Mucosa of rectum (tissue), 2 donors: ENCODE measurements at regions not wholly inside any gene's neighbourhood (a gene's known extent, or its start where the extent isn't known, plus 50 kb on each side); places are given as distances from the start of the nearest gene placed in this dataset.
"Not testable (repeated sequence)": the region's sequence is repeated elsewhere in the genome, so short reads cannot be mapped to it uniquely, and the experiment has no call there.

ENCODE experiments used
- H3K27ac ChIP-seq, 2 donors: one replicate each; pipeline ENCODE4 v1.7.0; 2013; ENCODE audit warnings: inconsistent platforms in 2 of 2, low read depth in 2 of 2, low read length in 2 of 2
- H3K27me3 ChIP-seq, 2 donors: one replicate each; pipeline ENCODE4 v1.7.0; 2013; ENCODE audit warnings: low read length in 2 of 2; ENCODE audit not compliant: control insufficient read depth in 2 of 2, insufficient read depth in 2 of 2
- H3K36me3 ChIP-seq, 2 donors: one replicate each; pipeline ENCODE4 v1.7.0; 2013; ENCODE audit warnings: low read length in 2 of 2; ENCODE audit not compliant: control insufficient read depth in 2 of 2, insufficient read depth in 2 of 2
- H3K4me1 ChIP-seq, 2 donors: one replicate each; pipeline ENCODE4 v1.7.0; 2013; ENCODE audit warnings: low read length in 2 of 2, mild to moderate bottlenecking in 1 of 2; ENCODE audit not compliant: control insufficient read depth in 2 of 2, insufficient read depth in 2 of 2
- H3K4me3 ChIP-seq, 2 donors: one replicate each; pipeline ENCODE4 v1.7.0; 2013; ENCODE audit warnings: low read length in 2 of 2
- H3K9ac ChIP-seq, 2 donors: one replicate each; pipeline ENCODE4 v1.7.0; 2013; ENCODE audit warnings: low read length in 2 of 2, low read depth in 1 of 2, mild to moderate bottlenecking in 1 of 2
- H3K9me3 ChIP-seq, 2 donors: one replicate each; pipeline ENCODE4 v1.7.0; 2013; ENCODE audit warnings: low read length in 2 of 2; ENCODE audit not compliant: control insufficient read depth in 2 of 2
- donor health status: healthy.
- donor health status: Normal muscosa, but diverticular disease.

DNA sequence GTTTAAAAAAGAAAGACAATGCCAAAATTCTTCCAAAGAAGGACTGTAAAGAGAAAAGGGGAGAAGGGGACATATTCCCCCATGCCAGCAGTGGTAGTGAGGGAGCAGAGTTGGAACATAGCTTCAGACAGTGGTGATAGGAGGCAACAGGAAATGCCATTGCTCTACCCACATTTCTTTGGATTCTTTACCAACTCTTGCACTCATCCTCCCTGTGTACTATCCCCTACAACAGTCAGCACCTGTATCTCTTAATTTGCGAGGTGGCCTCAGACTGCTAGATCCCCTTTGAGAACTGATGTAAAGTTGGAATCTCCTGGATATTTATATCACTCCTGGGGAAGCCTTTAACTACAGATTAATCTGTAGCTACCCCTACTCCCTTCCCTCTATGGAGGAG is 320.6 kb upstream of the PTGER4 start:
- Histone ChIP-seq H3K4me3 (no peak overlapping the region), H3K27ac (no peak overlapping the region)

DNA sequence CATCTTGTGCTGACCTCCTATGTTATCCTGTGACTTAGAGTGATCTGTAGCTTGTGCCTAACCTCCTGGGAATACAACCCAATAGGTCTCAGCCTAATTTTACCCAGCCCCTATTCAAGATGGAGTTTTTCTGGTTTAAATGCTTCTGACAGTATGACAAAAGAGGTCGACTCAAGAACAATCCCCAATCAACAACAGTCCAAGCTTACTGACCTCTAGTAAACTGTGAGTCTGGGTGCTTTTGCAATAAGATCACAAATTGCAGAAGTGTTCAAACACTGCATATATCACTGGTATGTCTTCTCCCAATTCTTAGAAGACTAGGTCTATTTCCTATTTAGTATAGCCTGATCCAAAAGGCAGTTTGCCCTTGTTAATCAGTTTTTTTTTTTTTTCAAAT is 323.5 kb upstream of the PTGER4 start:
- Histone ChIP-seq H3K27me3 (no peaks in the 10 kb centered on the region), H3K9ac (no peak overlapping the region), H3K4me1 (peaks cover 0 to 2% of the 10 kb centered on the region in 2 donors), H3K9me3 (no peaks in the 10 kb centered on the region), H3K27ac (no peak overlapping the region), H3K36me3 (no peaks in the 10 kb centered on the region), H3K4me3 (no peak overlapping the region)

More for the DNA sequence above, 320.6 kb upstream of the PTGER4 start:
- H3K9me3 ChIP-seq: no peaks in the 10 kb centered on the region
- H3K4me1 ChIP-seq: peaks cover 0 to 2% of the 10 kb centered on the region in 2 donors
- H3K27me3 ChIP-seq: no peaks in the 10 kb centered on the region
- H3K36me3 ChIP-seq: no peaks in the 10 kb centered on the region
- no peak overlapping the region for H3K9ac ChIP-seq

DNA sequence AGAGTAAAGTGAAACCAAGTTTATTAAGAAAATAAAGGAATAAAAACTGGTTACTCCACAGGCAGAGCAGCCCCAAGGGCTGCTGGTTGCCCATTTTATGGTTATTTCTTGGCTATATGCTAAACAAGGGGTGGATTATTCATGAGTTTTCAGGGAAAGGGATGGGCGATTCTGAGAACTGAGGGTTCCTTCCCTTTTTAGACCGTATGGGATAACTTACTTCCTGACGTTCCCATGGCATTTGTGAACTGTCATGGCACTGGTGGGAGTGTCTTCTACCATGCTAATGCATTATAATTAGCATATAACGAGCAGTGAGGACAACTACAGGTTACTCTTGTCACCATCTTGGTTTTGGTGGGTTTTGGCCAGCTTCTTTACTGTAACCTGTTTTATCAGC is 323.9 kb upstream of the PTGER4 start:
- Histone ChIP-seq H3K9me3 (no peaks in the 10 kb centered on the region), H3K4me3 (no peak overlapping the region), H3K4me1 (peaks cover 0 to 2% of the 10 kb centered on the region in 2 donors), H3K27me3 (no peaks in the 10 kb centered on the region), H3K27ac (no peak overlapping the region), H3K9ac (no peak overlapping the region), H3K36me3 (no peaks in the 10 kb centered on the region)

DNA sequence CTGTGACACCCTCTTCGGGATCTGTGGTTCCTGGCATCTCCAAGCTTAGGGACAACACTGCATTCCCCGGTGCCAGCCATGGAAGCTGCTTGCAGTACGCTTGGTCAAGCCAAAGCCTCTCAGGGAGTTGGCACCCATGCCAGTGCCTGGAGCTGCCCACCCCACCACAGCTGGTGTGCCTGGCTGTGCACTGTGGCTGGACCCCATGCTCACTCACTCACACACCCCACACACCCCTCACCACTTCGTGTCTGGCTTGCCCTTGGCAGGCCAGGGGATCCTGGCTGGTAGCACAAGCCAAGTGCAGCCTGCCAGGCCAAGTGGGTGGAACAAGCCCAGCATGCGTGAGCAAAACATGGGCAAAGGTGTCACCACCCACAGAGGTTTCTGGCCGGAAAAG is 324.5 kb upstream of the PTGER4 start:
- Histone ChIP-seq H3K4me1 (peaks cover 0 to under 1% of the 10 kb centered on the region in 2 donors), H3K27ac (no peak overlapping the region)

DNA sequence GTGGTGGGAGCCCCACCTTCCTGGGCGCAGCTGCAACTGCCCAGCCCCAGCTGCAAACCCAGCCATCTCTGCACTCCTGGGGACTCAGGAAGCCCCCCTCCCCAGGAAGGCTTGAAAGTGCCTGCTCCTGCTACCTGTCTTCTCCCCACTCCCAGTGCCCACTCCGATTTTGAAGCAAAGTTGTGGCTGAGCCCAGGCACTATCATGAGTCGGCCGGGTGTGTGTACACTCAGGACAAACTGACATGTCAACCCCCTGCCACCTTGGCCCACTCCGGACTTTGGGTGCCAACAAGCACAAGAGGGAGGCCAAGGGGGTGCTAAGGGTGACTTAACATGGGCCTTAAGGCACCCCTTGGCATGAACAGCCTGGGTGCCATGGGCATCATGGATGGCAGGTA is 325.5 kb upstream of the PTGER4 start:
- no peaks in the 10 kb centered on the region for H3K9me3 ChIP-seq
- no peak overlapping the region for H3K27ac ChIP-seq
- no peak overlapping the region for H3K4me3 ChIP-seq
- no peaks in the 10 kb centered on the region for H3K27me3 ChIP-seq
- H3K36me3 ChIP-seq: no peaks in the 10 kb centered on the region
- H3K4me1 ChIP-seq: no peaks in the 10 kb centered on the region
- no peak overlapping the region for H3K9ac ChIP-seq

More for the DNA sequence above, 324.5 kb upstream of the PTGER4 start:
- H3K9me3 ChIP-seq: no peaks in the 10 kb centered on the region
- no peak overlapping the region for H3K4me3 ChIP-seq
- H3K36me3 ChIP-seq: no peaks in the 10 kb centered on the region
- no peaks in the 10 kb centered on the region for H3K27me3 ChIP-seq
- H3K9ac ChIP-seq: no peak overlapping the region

DNA sequence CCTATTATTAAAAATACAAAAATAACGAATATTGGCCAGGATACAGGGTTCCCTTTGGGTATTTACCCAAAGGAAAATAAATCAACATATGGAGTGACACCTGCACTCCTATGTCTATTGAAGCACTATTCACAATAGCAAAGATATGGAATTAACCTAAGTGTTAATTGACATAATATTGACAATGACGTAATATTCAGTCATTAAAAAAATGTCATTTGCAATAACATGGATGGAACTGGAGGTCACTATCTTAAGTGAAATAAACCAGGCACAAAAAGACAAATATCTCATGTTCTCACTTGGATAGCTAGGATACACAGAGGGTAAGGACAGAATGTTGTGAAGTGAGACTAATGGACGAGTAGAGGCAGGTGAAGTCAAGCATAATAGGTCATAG is 326.3 kb upstream of the PTGER4 start:
- H3K36me3 ChIP-seq: no peaks in the 10 kb centered on the region
- no peak overlapping the region for H3K4me3 ChIP-seq
- no peaks in the 10 kb centered on the region for H3K4me1 ChIP-seq
- H3K9ac ChIP-seq: no peak overlapping the region
- no peak overlapping the region for H3K27ac ChIP-seq
- H3K27me3 ChIP-seq: no peaks in the 10 kb centered on the region
- no peaks in the 10 kb centered on the region for H3K9me3 ChIP-seq

DNA sequence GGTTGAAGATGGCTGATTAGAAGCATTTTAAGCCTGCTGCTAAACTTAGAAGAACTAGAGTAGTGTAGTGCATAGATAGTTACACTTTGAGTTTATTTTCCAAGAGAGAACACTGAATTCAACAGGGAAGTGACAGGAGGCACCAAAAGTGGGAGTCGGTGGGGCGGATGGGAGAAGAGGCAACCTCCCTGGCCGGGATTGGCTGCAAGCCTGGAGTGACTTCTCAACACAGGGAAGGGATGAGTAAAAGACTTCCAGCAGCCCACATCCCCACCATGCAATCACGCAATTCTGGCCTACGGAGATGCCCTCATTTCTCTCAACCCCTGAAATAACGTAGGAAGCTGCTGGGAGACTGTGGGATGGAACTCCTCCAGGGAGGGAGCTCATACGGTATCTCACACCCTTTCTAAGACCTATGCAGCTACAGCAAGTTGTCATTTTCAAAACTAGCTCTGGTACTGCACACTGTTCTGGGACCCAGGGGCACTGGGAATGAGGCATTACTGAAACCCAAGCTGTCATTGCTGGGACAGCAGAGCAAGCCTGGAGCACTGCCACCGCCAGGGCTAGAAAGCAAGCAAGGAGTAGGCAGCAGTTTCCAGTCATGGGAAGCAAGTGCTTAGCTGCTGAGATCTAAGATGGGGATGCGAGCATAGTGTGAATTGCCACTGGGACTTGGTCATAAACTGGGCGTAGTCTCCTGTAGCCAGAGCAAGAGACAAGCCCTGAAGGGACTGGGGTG is 331.6 kb upstream of the PTGER4 start:
- H3K9me3 ChIP-seq: no peaks in the 10 kb centered on the region
- H3K36me3 ChIP-seq: no peaks in the 10 kb centered on the region
- H3K4me1 ChIP-seq: no peaks in the 10 kb centered on the region
- no peak overlapping the region for H3K27ac ChIP-seq
- no peak overlapping the region for H3K9ac ChIP-seq
- no peaks in the 10 kb centered on the region for H3K27me3 ChIP-seq
- no peak overlapping the region for H3K4me3 ChIP-seq

DNA sequence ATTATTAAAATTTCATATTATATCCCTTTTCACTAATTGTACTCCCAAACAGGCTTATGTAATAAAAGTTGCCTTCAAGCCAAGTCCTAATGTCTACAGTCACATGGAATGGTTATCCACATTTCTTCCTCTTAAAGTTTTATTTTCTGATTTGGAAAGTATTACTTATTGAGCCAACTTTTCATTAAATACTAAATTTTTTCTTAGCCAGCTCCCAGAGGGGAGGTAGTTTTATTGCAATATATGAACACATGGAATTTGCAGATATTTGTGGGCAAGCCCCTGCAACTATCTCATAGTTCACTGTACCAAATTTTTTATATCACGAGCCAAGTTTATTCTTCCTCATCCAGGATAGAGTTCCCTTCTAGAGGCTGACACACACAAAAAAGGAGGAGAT is 332.8 kb upstream of the PTGER4 start:
- Histone ChIP-seq H3K27ac (no peak overlapping the region), H3K4me3 (no peak overlapping the region), H3K9me3 (no peaks in the 10 kb centered on the region), H3K27me3 (no peaks in the 10 kb centered on the region), H3K36me3 (no peaks in the 10 kb centered on the region), H3K4me1 (no peaks in the 10 kb centered on the region), H3K9ac (no peak overlapping the region)

DNA sequence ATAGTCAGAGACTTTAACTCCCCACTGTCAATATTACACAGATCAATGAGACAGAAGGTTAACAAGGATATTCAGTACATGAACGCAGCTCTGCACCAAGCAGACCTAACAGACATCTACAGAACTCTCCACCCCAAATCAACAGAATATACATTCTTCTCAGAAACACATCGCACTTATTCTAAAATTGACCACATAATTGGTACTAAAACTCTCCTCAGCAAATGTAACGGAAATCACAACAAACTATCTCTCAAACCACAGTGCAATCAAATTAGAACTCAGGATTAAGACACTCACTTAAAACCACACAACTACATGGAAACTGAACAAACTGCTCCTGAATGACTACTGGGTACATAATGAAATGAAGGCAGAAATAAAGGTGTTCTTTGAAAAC is 341.3 kb upstream of the PTGER4 start:
- not testable (repeated sequence) for H3K27ac ChIP-seq, H3K4me3 ChIP-seq, H3K4me1 ChIP-seq, H3K9ac ChIP-seq, H3K36me3 ChIP-seq, H3K9me3 ChIP-seq, H3K27me3 ChIP-seq

DNA sequence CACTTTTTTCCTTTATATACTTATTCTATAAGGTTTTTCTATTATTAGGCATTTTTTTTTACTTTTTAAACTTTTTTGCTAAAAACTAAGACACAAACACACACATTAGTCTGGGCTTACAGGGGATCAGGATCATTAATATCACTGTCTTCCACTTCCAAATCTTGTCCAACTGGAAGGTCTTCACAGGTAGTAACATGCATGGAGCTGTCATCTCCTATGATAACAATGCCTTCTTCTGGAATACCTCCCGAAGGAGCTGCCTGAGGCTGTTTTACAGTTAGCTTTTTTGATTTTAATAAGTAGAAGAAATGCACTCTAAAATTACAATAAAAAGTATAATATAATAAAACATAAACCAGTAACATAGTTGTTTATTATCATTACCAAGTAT is 345.5 kb upstream of the PTGER4 start:
- no peaks in the 10 kb centered on the region for H3K27me3 ChIP-seq
- no peaks in the 10 kb centered on the region for H3K4me1 ChIP-seq
- H3K9me3 ChIP-seq: no peaks in the 10 kb centered on the region
- H3K36me3 ChIP-seq: no peaks in the 10 kb centered on the region
- H3K9ac ChIP-seq: no peak overlapping the region
- H3K27ac ChIP-seq: no peak overlapping the region
- no peak overlapping the region for H3K4me3 ChIP-seq
